ENCODE measurements at regions not wholly inside any gene's neighbourhood (a gene's known extent, or its start where the extent isn't known, plus 50 kb on each side); places are given as distances from the start of the nearest gene placed in this dataset.

GRCh38 chr7:63104666-63105065, 894.0 kb upstream of the ZNF722 start:
- ATAC-seq, result no peak
- Histone ChIP-seq H3K9ac (ENCODE audit: insufficient read depth in 1 of 2, low read depth in 2 of 2, low read length in 2 of 2) (no peak overlapping the region), H3K4me1 (replicated peaks in 1 of 2; ENCODE audit: control insufficient read depth in 2 of 2, insufficient read depth in 2 of 2, low read length in 2 of 2) (no peaks in the 10 kb centered on the region), H3K9me1 (ENCODE audit: control insufficient read depth, insufficient read depth, low read length) (no peaks in the 10 kb centered on the region), H3K9me3 (replicated peaks; ENCODE audit: control insufficient read depth, insufficient read depth, low read depth, low read length) (no peaks in the 10 kb centered on the region; the same call in 1 of the 2 replicates), H4K20me1 (replicated peaks; ENCODE audit: control insufficient read depth, insufficient read depth, low read length) (no peaks in the 10 kb centered on the region), H3K36me3 (ENCODE audit: control insufficient read depth, insufficient read depth, low read length) (no peaks in the 10 kb centered on the region), H3K79me2 (ENCODE audit: control insufficient read depth, insufficient read depth, low read length) (no peaks in the 10 kb centered on the region), H3K4me3 (no peak overlapping the region), H3K27ac (ENCODE audit: extremely low read depth, low read depth, low read length) (no peak overlapping the region), H2AFZ (ENCODE audit: low read depth, low read length) (no peak overlapping the region), H3K4me2 (ENCODE audit: insufficient read depth, low read length) (no peak overlapping the region), H3K27me3 (ENCODE audit: control insufficient read depth in 2 of 2, insufficient read depth in 2 of 2, low read length in 2 of 2) (no peaks in the 10 kb centered on the region)
- ChIA-PET POLR2A (no interaction called here), CTCF (ENCODE audit: low intra/inter-chr PET ratio) (no interaction called here)
- TF ChIP-seq ZFX (CRISPR knock-in tag; IDR thresholded peaks at IDR 0.05) (no peak), FUS (optimal IDR thresholded peaks at IDR 0.05; ENCODE audit: low read depth, low read length) (no peak), E2F1 (CRISPR knock-in tag; IDR thresholded peaks at IDR 0.05) (no peak), ZNF12 (CRISPR knock-in tag; IDR thresholded peaks at IDR 0.05) (no peak), IRF1 (CRISPR knock-in tag; IDR thresholded peaks at IDR 0.05; ENCODE audit: borderline replicate concordance) (no peak)
- BruUV-seq (replicated peaks), result no TSS peak
- no peak for FAIRE-seq
- no peak for DNase-seq (ENCODE audit: extremely low read depth in 1 of 4, low spot score in 3 of 4)
- in situ Hi-C loops (cut with MboI) (no loop called here), intact Hi-C loops (cut with micrococcal nuclease) (loop anchor here (10.0 kb wide), 1 partner anchor 100 kb away; no protein-coding TSS in a partner anchor)
- WGBS (ENCODE audit: insufficient coverage, low coverage, missing lambda C conversion rate), result 0% methylated on average over 4 of the region's 4 CpGs
